ENCODE measurements at regions not wholly inside any gene's neighbourhood (a gene's known extent, or its start where the extent isn't known, plus 50 kb on each side); places are given as distances from the start of the nearest gene placed in this dataset.
"Not testable (repeated sequence)": the region's sequence is repeated elsewhere in the genome, so short reads cannot be mapped to it uniquely, and the experiment has no call there.

GRCh38 chr2:67904966-67905365 lies 157.8 kb downstream of the C1D start:
- Mint-ChIP-seq H3K4me1 (ENCODE audit: low read depth) (no peaks in the 10 kb centered on the region), H3K27ac (no peak overlapping the region), H3K9me3 (no peaks in the 10 kb centered on the region), H3K4me3 (no peak overlapping the region), H3K27me3 (ENCODE audit: insufficient read depth) (no peaks in the 10 kb centered on the region), H3K36me3 (ENCODE audit: low read depth) (no peaks in the 10 kb centered on the region)
- intact Hi-C loops (cut with micrococcal nuclease): no loop called here
- no peak for DNase-seq (ENCODE audit: low spot score)

GRCh38 chr2:67906547-67906946 lies 156.3 kb downstream of the C1D start:
- DNase-seq (ENCODE audit: low spot score); H3K27ac Mint-ChIP-seq; H3K4me1 Mint-ChIP-seq (ENCODE audit: low read depth); intact Hi-C loops (cut with micrococcal nuclease); H3K9me3 Mint-ChIP-seq; H3K36me3 Mint-ChIP-seq (ENCODE audit: low read depth); H3K4me3 Mint-ChIP-seq; H3K27me3 Mint-ChIP-seq (ENCODE audit: insufficient read depth): not testable (repeated sequence)

DNA sequence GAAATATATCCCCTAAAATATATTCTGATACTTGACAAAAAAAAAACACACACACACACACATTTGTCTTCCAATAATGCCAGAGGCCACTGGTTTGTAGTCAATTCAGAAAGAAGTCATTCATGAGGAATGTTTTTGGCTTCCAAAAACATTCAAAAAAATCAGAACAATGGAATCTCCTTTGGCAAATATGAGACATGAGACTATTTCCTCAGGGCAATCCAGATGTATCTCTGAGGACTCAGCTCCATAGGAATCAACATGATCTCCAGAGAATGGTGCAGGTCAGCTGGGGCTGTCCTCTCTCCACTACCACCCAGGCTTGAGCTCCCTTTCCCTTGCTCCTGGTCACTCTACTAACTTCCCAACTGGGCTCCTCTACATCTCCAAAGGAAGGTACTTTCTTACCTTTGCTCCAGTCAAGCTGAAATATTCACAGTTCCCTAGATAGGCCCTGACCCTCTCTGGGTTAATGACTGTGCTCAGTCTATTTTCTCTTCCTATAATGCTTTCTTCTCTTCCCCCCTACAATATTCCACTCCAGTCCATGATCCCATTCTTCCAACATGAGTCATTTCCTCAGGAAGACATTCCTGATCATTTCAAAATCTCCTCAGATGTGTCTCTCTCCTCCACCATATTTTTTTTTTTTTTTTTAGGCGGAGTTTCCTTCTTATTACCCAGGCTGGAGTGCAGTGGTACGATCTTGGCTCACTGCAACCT lies 145.3 kb downstream of the C1D start:
- no peak overlapping the region for H3K4me3 Mint-ChIP-seq

GRCh38 chr2:67918471-67918870 lies 144.3 kb downstream of the C1D start:
- intact Hi-C loops (cut with micrococcal nuclease): no loop called here
- H3K27me3 Mint-ChIP-seq (ENCODE audit: insufficient read depth): peaks cover 6% of the 10 kb centered on the region
- no peak for DNase-seq (ENCODE audit: low spot score)
- no peak overlapping the region for H3K27ac Mint-ChIP-seq
- no peaks in the 10 kb centered on the region for H3K36me3 Mint-ChIP-seq (ENCODE audit: low read depth)
- H3K4me3 Mint-ChIP-seq: no peak overlapping the region
- H3K9me3 Mint-ChIP-seq: no peaks in the 10 kb centered on the region
- no peaks in the 10 kb centered on the region for H3K4me1 Mint-ChIP-seq (ENCODE audit: low read depth)

More for the DNA sequence above, 145.3 kb downstream of the C1D start:
- intact Hi-C loops (cut with micrococcal nuclease): no loop called here
- no peaks in the 10 kb centered on the region for H3K36me3 Mint-ChIP-seq (ENCODE audit: low read depth)
- H3K4me1 Mint-ChIP-seq (ENCODE audit: low read depth): no peaks in the 10 kb centered on the region
- DNase-seq (ENCODE audit: low spot score): no peak
- H3K27ac Mint-ChIP-seq: no peak overlapping the region
- H3K9me3 Mint-ChIP-seq: no peaks in the 10 kb centered on the region
- H3K27me3 Mint-ChIP-seq (ENCODE audit: insufficient read depth): peaks cover 4% of the 10 kb centered on the region

DNA sequence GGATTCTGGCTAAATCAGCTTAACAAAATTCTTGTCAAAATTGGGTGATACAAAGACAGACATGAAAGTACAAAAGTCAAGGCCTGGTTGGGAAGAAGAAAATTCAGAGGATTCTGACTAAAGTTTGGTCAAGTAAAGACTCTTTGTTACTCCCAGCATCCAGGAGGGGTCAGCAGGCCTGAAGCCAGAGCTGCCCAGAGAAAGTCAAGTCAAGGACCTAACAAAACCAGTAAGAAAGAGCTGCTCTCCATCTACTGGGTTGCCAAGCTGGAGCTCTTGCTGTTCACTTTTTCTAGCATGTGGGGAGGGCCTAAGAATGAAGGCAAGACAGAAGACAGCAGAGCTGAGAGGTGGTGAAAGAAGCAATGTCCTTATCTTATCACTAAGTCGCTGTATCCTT lies 143.3 kb downstream of the C1D start:
- no peaks in the 10 kb centered on the region for H3K4me1 Mint-ChIP-seq (ENCODE audit: low read depth)
- H3K36me3 Mint-ChIP-seq (ENCODE audit: low read depth): no peaks in the 10 kb centered on the region

DNA sequence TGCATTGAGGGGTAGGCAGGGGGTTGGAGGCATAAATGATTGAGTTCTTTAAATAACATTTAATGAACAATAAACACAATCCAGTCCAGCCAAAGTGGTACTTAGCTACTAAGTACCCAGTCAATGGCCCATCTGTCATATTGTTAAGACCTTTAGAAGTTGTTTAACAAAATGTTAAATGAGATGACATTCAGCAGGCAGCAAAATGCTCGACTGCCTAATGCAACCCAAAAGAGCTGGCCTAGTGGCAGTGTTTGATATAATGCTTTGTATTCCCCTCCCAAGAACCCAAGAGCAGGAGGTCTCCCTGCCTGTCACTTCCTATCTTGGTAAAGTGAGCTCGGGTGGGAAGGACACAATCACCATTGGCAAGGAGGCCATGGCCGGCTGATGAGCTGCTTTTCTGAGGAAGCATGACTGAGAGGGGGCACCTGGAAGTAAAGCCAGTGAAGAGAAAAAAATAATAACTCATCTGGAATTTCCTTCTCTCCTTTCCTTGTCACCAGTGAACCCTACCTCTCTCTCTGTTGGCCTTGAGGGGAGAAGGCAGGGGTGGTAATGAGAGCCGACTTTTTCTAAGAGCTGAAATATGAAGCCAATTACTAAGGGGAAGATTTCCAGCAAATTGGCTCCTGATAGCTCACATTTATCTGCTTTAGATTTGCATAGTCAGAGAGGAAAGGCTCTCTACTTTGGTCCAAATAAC lies 140.6 kb downstream of the C1D start:
- no peak overlapping the region for H3K4me3 Mint-ChIP-seq
- no peaks in the 10 kb centered on the region for H3K4me1 Mint-ChIP-seq (ENCODE audit: low read depth)
- no peaks in the 10 kb centered on the region for H3K9me3 Mint-ChIP-seq
- no peak for DNase-seq (ENCODE audit: low spot score)
- H3K36me3 Mint-ChIP-seq (ENCODE audit: low read depth): no peaks in the 10 kb centered on the region
- H3K27ac Mint-ChIP-seq: no peak overlapping the region
- intact Hi-C loops (cut with micrococcal nuclease): no loop called here
- H3K27me3 Mint-ChIP-seq (ENCODE audit: insufficient read depth): peaks cover 8% of the 10 kb centered on the region

More for the DNA sequence above, 143.3 kb downstream of the C1D start:
- Mint-ChIP-seq H3K27me3 (ENCODE audit: insufficient read depth) (peaks cover 6% of the 10 kb centered on the region), H3K9me3 (no peaks in the 10 kb centered on the region), H3K4me3 (no peak overlapping the region), H3K27ac (no peak overlapping the region)
- DNase-seq (ENCODE audit: low spot score): no peak
- intact Hi-C loops (cut with micrococcal nuclease): no loop called here

DNA sequence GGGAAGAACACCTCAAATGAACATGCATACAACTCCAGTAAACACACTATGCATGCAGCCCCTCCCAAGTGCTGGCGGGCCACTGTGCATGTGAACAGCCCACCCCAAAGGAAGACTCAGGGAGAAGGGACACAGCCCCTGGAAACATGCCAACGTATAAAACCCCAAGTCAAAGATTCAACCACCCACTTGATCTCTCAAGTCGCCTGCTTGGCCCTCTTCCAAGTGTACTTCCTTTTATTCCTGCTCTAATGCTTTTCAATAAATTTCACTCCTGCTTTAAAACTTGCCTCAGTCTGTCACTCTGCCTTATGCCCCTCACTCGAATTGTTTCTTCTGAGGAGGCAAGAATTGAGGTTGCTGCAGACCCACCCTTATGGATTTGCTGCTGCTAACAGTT lies 139.1 kb downstream of the C1D start:
- intact Hi-C loops (cut with micrococcal nuclease): no loop called here
- H3K9me3 Mint-ChIP-seq: no peaks in the 10 kb centered on the region
- no peak for DNase-seq (ENCODE audit: low spot score)
- peaks cover 7% of the 10 kb centered on the region for H3K27me3 Mint-ChIP-seq (ENCODE audit: insufficient read depth)
- no peaks in the 10 kb centered on the region for H3K4me1 Mint-ChIP-seq (ENCODE audit: low read depth)
- no peak overlapping the region for H3K27ac Mint-ChIP-seq
- no peaks in the 10 kb centered on the region for H3K36me3 Mint-ChIP-seq (ENCODE audit: low read depth)
- H3K4me3 Mint-ChIP-seq: no peak overlapping the region

- DNase-seq (ENCODE audit: low spot score): no peak
- Mint-ChIP-seq H3K4me3 (no peak overlapping the region), H3K27me3 (ENCODE audit: insufficient read depth) (peaks cover 5% of the 10 kb centered on the region), H3K27ac (no peak overlapping the region), H3K4me1 (ENCODE audit: low read depth) (no peaks in the 10 kb centered on the region), H3K9me3 (no peaks in the 10 kb centered on the region), H3K36me3 (ENCODE audit: low read depth) (no peaks in the 10 kb centered on the region)
- intact Hi-C loops (cut with micrococcal nuclease): no loop called here
Measured at GRCh38 chr2:67927501-67927900, 135.3 kb downstream of the C1D start.

GRCh38 chr2:67930156-67930555 lies 132.6 kb downstream of the C1D start:
- DNase-seq (ENCODE audit: low spot score): no peak
- intact Hi-C loops (cut with micrococcal nuclease): no loop called here
- Mint-ChIP-seq H3K27ac (no peak overlapping the region), H3K4me1 (ENCODE audit: low read depth) (no peaks in the 10 kb centered on the region), H3K9me3 (no peaks in the 10 kb centered on the region), H3K36me3 (ENCODE audit: low read depth) (no peaks in the 10 kb centered on the region), H3K27me3 (ENCODE audit: insufficient read depth) (peaks cover 4% of the 10 kb centered on the region), H3K4me3 (no peak overlapping the region)

DNA sequence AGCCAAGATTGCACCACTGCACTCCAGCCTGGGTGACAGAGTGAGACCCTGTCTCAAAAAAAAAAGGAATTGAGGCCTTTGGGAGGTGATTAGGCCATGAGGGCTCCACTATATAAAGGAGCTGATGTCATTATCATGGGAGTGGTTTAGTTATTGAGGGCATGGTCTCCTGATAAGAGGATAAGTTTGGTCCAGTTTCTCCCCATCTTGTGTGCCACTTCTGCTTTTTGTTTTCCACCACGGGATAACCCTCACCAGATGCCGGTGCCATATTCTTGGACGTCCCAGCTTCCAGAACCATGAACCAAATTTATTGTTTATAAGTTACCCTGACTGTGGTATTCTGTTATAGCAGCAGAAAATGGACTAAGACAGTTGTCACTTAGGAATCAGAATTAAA lies 125.8 kb downstream of the C1D start:
- H3K27me3 Mint-ChIP-seq (ENCODE audit: insufficient read depth): no peaks in the 10 kb centered on the region
- H3K36me3 Mint-ChIP-seq (ENCODE audit: low read depth): no peaks in the 10 kb centered on the region
- H3K4me1 Mint-ChIP-seq (ENCODE audit: low read depth): no peaks in the 10 kb centered on the region
- no peak for DNase-seq (ENCODE audit: low spot score)
- no peaks in the 10 kb centered on the region for H3K9me3 Mint-ChIP-seq
- no peak overlapping the region for H3K4me3 Mint-ChIP-seq
- no peak overlapping the region for H3K27ac Mint-ChIP-seq
- intact Hi-C loops (cut with micrococcal nuclease): no loop called here

- DNase-seq (ENCODE audit: low spot score): no peak
- intact Hi-C loops (cut with micrococcal nuclease): no loop called here
- Mint-ChIP-seq H3K27me3 (ENCODE audit: insufficient read depth) (no peaks in the 10 kb centered on the region), H3K4me1 (ENCODE audit: low read depth) (no peaks in the 10 kb centered on the region), H3K4me3 (no peak overlapping the region), H3K9me3 (no peaks in the 10 kb centered on the region), H3K36me3 (ENCODE audit: low read depth) (no peaks in the 10 kb centered on the region), H3K27ac (no peak overlapping the region)
Measured at GRCh38 chr2:67938053-67938452, 124.8 kb downstream of the C1D start.

- Mint-ChIP-seq H3K27me3 (ENCODE audit: insufficient read depth) (no peaks in the 10 kb centered on the region), H3K9me3 (peaks cover 4% of the 10 kb centered on the region), H3K4me3 (no peak overlapping the region), H3K27ac (no peak overlapping the region), H3K4me1 (ENCODE audit: low read depth) (no peaks in the 10 kb centered on the region), H3K36me3 (ENCODE audit: low read depth) (no peaks in the 10 kb centered on the region)
- DNase-seq (ENCODE audit: low spot score): no peak
- intact Hi-C loops (cut with micrococcal nuclease): no loop called here
Measured at GRCh38 chr2:67945056-67945455, 117.7 kb downstream of the C1D start.

- H3K9me3 Mint-ChIP-seq: peaks cover 4% of the 10 kb centered on the region
- DNase-seq (ENCODE audit: low spot score): no peak
- H3K36me3 Mint-ChIP-seq (ENCODE audit: low read depth): no peaks in the 10 kb centered on the region
- H3K4me3 Mint-ChIP-seq: no peak overlapping the region
- H3K4me1 Mint-ChIP-seq (ENCODE audit: low read depth): no peaks in the 10 kb centered on the region
- peaks cover 2% of the 10 kb centered on the region for H3K27me3 Mint-ChIP-seq (ENCODE audit: insufficient read depth)
- no peak overlapping the region for H3K27ac Mint-ChIP-seq
- intact Hi-C loops (cut with micrococcal nuclease): no loop called here
Measured at GRCh38 chr2:67945940-67946339, 116.9 kb downstream of the C1D start.

Measured in activated T-helper 1 cell treated with anti-CD3 and anti-CD28 coated beads, Interleukin-12 subunit alpha, Interleukin-12 subunit beta, Interleukin-2, Interleukin-4 antibody, amounts not matched to agents 30 ng/mL and 10 ng/mL and 1 ng/mL, durations not matched to agents 14 hours and 24 hours and 36 hours (primary cell).